A673 (cell line): ENCODE measurements at regions not wholly inside any gene's neighbourhood (a gene's known extent, or its start where the extent isn't known, plus 50 kb on each side); places are given as distances from the start of the nearest gene placed in this dataset.

ENCODE experiments used
- BruUV-seq: library from RNA; stranded (reverse); fragments of 400-500 nt; replicated peaks from 2 replicates; lab custom pipeline; 2021; lab: Mats Ljungman, UMichigan
- CTCF ChIA-PET: fragments of 300-600 bp; sonication (Branson Sonifier 250); formaldehyde crosslinking; loops from one replicate; lab custom pipeline; 2022; ENCODE audit warnings: antibody characterized with exemption; lab: Charles Lee
- POLR2A ChIA-PET: fragments of 300-600 bp; sonication (Branson Sonifier 250); formaldehyde crosslinking; loops from one replicate; lab custom pipeline; 2022; ENCODE audit warnings: antibody characterized with exemption; ENCODE audit not compliant: low non-redundant PET; lab: Charles Lee
- DNase-seq: peaks from one replicate; pipeline ENCODE4 v3.0.0-alpha.2; 2015; ENCODE audit warnings: low spot score
- H3K27ac ChIP-seq: fragments of 200-600 bp; sonication (generic); 2 replicates; pipeline ENCODE4 v1.5.1; 2016; ENCODE audit warnings: mixed run types, low read depth, mild to moderate bottlenecking, mixed read lengths, antibody characterized with exemption, low read length; ENCODE audit not compliant: poor library complexity, severe bottlenecking
- H3K27me3 ChIP-seq: fragments of 200-600 bp; sonication (generic); replicated peaks from 2 replicates; pipeline ENCODE4 v1.6.1; 2017; ENCODE audit warnings: mixed run types, low read depth, mild to moderate bottlenecking, mixed read lengths, antibody characterized with exemption, low read length; ENCODE audit not compliant: insufficient read depth, poor library complexity
- H3K36me3 ChIP-seq: fragments of 200-600 bp; sonication (generic); 2 replicates; pipeline ENCODE4 v1.6.1; 2016; ENCODE audit warnings: mixed run types, mild to moderate bottlenecking, mixed read lengths, antibody characterized with exemption, low read length; ENCODE audit not compliant: insufficient read depth, poor library complexity, severe bottlenecking
- H3K4me1 ChIP-seq: fragments of 200-600 bp; sonication (generic); 2 replicates; pipeline ENCODE4 v1.6.1; 2017; ENCODE audit warnings: mixed run types, mild to moderate bottlenecking, mixed read lengths, antibody characterized with exemption, low read length; ENCODE audit not compliant: insufficient read depth, poor library complexity, severe bottlenecking
- H3K4me3 ChIP-seq: fragments of 200-600 bp; sonication (generic); 2 replicates; pipeline ENCODE4 v1.5.1; 2016; ENCODE audit warnings: low read depth, mixed run types, mild to moderate bottlenecking, mixed read lengths, low read length; ENCODE audit not compliant: poor library complexity, severe bottlenecking
- H3K9me3 ChIP-seq: fragments of 200-600 bp; sonication (generic); 2 replicates; pipeline ENCODE4 v1.6.1; 2016; ENCODE audit warnings: mixed run types, low read depth, mild to moderate bottlenecking, mixed read lengths, antibody characterized with exemption, low read length; ENCODE audit not compliant: poor library complexity, severe bottlenecking
- EZH2 ChIP-seq: fragments of 200-600 bp; sonication (generic); IDR thresholded peaks from 2 replicates; pipeline ENCODE4 v1.6.1; 2017; ENCODE audit warnings: borderline replicate concordance, low read depth, mild to moderate bottlenecking, mixed read lengths, antibody characterized with exemption, low read length; ENCODE audit not compliant: poor library complexity, severe bottlenecking
- intact Hi-C: fragments of 100-400 bp; cut with micrococcal nuclease; formaldehyde crosslinking; loops from one replicate; pipeline ENCODE4 v1.10.0; 2022; ENCODE audit not compliant: unreplicated experiment
- TF ChIP-seq, protein P1 (sequence below): fragments of 300-800, 200-600 bp; sonication (generic); conservative IDR thresholded peaks from 2 replicates; pipeline ENCODE4 v1.5.1; 2017; ENCODE audit warnings: low read depth, mild to moderate bottlenecking, antibody characterized with exemption, low read length, moderate library complexity, mixed read lengths

DNA sequence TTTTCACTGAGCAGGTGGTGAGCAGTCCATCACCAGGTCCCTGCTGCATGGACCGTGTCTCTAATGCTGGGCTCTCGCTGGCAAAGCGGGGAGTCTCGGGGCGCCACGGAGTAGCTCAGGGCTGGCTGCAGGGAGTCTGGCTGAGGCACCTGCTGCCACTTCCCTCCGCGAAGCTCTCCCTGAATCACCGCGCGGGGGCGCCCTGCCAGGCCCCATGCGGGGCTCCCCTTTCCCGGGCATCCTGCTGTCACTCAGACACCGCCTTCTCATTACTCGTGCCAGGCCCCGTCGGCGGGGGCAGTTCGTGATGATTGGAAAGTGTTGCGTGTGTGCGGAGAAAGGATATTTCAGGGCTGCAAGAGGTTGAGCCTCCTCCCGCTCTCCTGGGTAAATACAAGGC, 335.8 kb downstream of the IRX2 start:
- no peak overlapping the region for H3K27ac ChIP-seq
- BruUV-seq, result no TSS peak
- no peaks in the 10 kb centered on the region for H3K36me3 ChIP-seq
- POLR2A ChIA-PET, result no interaction called here
- H3K4me3 ChIP-seq, result no peak overlapping the region
- intact Hi-C loops, result no loop called here
- TF ChIP-seq, protein P1, sequence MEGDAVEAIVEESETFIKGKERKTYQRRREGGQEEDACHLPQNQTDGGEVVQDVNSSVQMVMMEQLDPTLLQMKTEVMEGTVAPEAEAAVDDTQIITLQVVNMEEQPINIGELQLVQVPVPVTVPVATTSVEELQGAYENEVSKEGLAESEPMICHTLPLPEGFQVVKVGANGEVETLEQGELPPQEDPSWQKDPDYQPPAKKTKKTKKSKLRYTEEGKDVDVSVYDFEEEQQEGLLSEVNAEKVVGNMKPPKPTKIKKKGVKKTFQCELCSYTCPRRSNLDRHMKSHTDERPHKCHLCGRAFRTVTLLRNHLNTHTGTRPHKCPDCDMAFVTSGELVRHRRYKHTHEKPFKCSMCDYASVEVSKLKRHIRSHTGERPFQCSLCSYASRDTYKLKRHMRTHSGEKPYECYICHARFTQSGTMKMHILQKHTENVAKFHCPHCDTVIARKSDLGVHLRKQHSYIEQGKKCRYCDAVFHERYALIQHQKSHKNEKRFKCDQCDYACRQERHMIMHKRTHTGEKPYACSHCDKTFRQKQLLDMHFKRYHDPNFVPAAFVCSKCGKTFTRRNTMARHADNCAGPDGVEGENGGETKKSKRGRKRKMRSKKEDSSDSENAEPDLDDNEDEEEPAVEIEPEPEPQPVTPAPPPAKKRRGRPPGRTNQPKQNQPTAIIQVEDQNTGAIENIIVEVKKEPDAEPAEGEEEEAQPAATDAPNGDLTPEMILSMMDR, result no peak
- no peak for TF ChIP-seq EZH2
- CTCF ChIA-PET, result no interaction called here
- DNase-seq, result no peak
- H3K9me3 ChIP-seq, result peaks cover 56% of the 10 kb centered on the region
- H3K27me3 ChIP-seq, result no peaks in the 10 kb centered on the region
- no peaks in the 10 kb centered on the region for H3K4me1 ChIP-seq

GRCh38 chr5:2410451-2410850, 341.0 kb downstream of the IRX2 start:
- no TSS peak for BruUV-seq
- CTCF ChIA-PET, result no interaction called here

DNA sequence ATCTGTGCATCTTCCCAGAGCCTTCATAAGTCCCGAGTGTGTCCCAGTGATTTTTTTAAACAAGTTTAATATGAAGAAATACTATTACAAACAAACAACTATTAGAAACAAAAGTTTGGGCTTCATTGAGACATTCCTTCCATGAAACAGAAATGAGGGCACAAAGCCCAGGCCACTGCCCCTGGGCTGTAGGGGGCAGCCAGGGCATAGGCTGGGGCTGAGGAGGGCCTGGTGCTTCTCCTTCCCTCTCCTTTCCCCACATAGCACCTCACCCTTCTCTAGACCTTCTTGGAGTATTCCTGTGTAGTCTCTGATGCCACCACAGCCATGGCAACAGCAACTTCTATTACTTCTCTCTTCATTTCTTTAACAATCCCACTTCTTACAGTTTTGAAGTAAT, 348.2 kb downstream of the IRX2 start:
- CTCF ChIA-PET, result no interaction called here
- BruUV-seq, result no TSS peak
- POLR2A ChIA-PET, result no interaction called here

More at GRCh38 chr5:2410451-2410850, 341.0 kb downstream of the IRX2 start:
- H3K9me3 ChIP-seq, result peaks cover 47% of the 10 kb centered on the region
- H3K27me3 ChIP-seq, result no peaks in the 10 kb centered on the region
- DNase-seq, result no peak
- H3K27ac ChIP-seq, result no peak overlapping the region
- no peaks in the 10 kb centered on the region for H3K4me1 ChIP-seq
- POLR2A ChIA-PET, result no interaction called here
- no peak for TF ChIP-seq EZH2
- TF ChIP-seq, protein P1, result no peak
- H3K36me3 ChIP-seq, result no peaks in the 10 kb centered on the region
- intact Hi-C loops, result no loop called here
- no peak overlapping the region for H3K4me3 ChIP-seq

More for the DNA sequence above, 348.2 kb downstream of the IRX2 start:
- Histone ChIP-seq H3K9me3 (peaks cover 31% of the 10 kb centered on the region), H3K27me3 (no peaks in the 10 kb centered on the region), H3K4me3 (no peak overlapping the region), H3K4me1 (no peaks in the 10 kb centered on the region), H3K36me3 (no peaks in the 10 kb centered on the region), H3K27ac (no peak overlapping the region)
- intact Hi-C loops, result no loop called here
- TF ChIP-seq EZH2, result no peak
- TF ChIP-seq, protein P1, result no peak
- no peak for DNase-seq
